ENCODE measurements at regions not wholly inside any gene's neighbourhood (a gene's known extent, or its start where the extent isn't known, plus 50 kb on each side); places are given as distances from the start of the nearest gene placed in this dataset.

DNA sequence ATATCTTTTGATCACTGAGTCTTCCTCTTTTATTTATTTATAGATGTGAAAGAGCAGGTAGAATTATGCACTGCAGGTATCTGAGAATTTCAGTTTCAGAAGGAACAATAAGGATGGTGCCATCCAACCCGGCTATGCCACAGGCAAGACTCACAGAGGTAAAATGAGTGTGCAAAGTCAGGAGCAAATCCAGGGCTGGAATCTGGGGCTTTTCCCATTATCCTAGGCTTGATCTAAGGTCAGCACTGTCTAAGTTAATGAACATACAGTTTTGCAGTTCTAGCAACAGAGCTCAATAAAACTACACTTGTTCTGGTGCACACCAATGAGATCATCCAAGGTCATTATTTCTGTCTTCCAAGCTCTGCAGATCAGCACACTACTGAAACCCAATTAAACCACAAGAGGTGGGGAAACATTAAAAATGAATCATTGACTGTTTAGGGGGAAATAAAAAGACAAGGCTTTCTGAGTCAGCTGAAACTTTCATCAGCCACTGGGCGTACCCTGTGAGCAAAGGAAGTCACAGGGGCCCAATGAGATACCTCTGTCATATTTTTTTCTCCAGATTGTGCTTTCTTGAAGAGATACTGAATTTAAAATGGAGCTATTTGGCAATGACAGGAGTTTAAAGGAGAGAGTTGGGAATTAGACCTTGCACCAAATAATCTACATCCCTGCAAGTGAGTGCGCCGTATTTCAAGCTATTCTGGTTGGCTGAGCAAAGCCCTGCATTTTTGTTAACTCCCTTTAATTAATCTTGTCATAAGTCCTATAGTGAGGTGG, 662.2 kb upstream of the ZNF608 start:
- intact Hi-C loops (cut with micrococcal nuclease) = loop anchor here (1.0 to 10.0 kb wide), 12 partner anchors 38 to 756 kb away; no protein-coding TSS in a partner anchor
- DNase-seq (peak; percentile 88), ATAC-seq (peak; percentile 62)
- TF ChIP-seq, protein P1, sequence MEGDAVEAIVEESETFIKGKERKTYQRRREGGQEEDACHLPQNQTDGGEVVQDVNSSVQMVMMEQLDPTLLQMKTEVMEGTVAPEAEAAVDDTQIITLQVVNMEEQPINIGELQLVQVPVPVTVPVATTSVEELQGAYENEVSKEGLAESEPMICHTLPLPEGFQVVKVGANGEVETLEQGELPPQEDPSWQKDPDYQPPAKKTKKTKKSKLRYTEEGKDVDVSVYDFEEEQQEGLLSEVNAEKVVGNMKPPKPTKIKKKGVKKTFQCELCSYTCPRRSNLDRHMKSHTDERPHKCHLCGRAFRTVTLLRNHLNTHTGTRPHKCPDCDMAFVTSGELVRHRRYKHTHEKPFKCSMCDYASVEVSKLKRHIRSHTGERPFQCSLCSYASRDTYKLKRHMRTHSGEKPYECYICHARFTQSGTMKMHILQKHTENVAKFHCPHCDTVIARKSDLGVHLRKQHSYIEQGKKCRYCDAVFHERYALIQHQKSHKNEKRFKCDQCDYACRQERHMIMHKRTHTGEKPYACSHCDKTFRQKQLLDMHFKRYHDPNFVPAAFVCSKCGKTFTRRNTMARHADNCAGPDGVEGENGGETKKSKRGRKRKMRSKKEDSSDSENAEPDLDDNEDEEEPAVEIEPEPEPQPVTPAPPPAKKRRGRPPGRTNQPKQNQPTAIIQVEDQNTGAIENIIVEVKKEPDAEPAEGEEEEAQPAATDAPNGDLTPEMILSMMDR (conservative IDR thresholded peaks at IDR 0.05; ENCODE audit: low read depth, low read length) = no peak
- TF ChIP-seq EZH2phosphoT487 (IDR thresholded peaks at IDR 0.05; ENCODE audit: borderline replicate concordance, low read length) (no peak), EZH2 (IDR thresholded peaks at IDR 0.05; ENCODE audit: low read length, unreplicated experiment) (no peak)
- H3K9me3 ChIP-seq (ENCODE audit: low read length) = no peaks in the 10 kb centered on the region
- no peaks in the 10 kb centered on the region for H3F3A ChIP-seq (ENCODE audit: low read length, unreplicated experiment)
- peak overlapping the region; percentile 53; the same call in 1 of the 2 replicates for H3K4me3 ChIP-seq (ENCODE audit: low read length)
- POLR2A ChIA-PET (ENCODE audit: unreplicated experiment) = interaction anchor here (0.5 to 1.0 kb wide), 4 partner anchors 14 to 1467 kb away, joined by 3 to 4 read pairs (median 4); no protein-coding TSS in a partner anchor
- peak overlapping the region; percentile 70 for H3K9ac ChIP-seq (ENCODE audit: low read length)
- H3K9me2 ChIP-seq (replicated peaks; ENCODE audit: low read length) = no peaks in the 10 kb centered on the region
- H3K36me3 ChIP-seq (ENCODE audit: low read depth, low read length) = no peaks in the 10 kb centered on the region
- peak overlapping the region; percentile 96 for H3K27ac ChIP-seq (ENCODE audit: low read length)
- CTCF ChIA-PET = interaction anchor here (0.5 to 1.0 kb wide), 2 partner anchors 110 to 660 kb away, joined by 3 to 5 read pairs; no protein-coding TSS in a partner anchor
- H3K27me3 ChIP-seq (ENCODE audit: low read length) = no peaks in the 10 kb centered on the region
- peak overlapping the region; percentile 82 for H3K4me2 ChIP-seq (ENCODE audit: low read length)
- no peaks in the 10 kb centered on the region for H4K20me1 ChIP-seq (ENCODE audit: low read length)
- H2AFZ ChIP-seq (ENCODE audit: low read length) = peak overlapping the region; percentile 60; the same call in 1 of the 2 replicates
- H3K4me1 ChIP-seq (ENCODE audit: insufficient read depth, low read length) = peaks cover 64% of the 10 kb centered on the region
- H3K79me2 ChIP-seq (ENCODE audit: low read length) = no peaks in the 10 kb centered on the region
- no TSS peak for BruUV-seq (replicated peaks)

DNA sequence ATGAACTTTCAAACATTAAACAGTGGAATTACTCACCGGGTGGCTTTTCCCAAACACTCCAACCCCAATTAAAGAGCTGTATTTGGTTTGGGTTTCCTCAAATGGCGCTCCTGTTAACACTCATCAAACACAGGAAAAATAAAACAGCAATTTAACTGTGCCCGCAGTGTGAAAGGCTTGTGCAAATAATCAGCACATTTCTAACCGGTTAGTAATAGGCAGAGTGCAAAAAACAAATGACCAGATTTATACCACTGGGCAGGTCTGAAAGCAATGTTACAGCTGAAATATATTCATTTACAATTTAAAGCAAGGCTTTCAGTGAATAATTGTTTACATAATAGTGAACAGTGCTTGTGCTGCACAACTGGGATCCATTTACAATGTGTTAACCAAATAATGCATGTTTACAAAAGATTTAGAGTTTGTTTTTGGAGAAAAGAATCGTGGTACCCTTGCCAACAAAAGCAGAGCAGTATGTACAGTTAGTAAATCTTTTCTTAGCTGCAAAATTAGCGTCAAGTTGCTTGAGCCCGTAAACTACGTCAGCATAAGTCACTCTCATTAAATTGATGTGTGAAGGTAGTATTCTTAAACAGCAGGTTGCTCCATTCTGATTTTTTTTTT, 662.9 kb upstream of the ZNF608 start:
- Histone ChIP-seq H2AFZ (ENCODE audit: low read length) (peak overlapping the region; percentile 60), H3K4me3 (ENCODE audit: low read length) (peak overlapping the region; percentile 53), H3F3A (ENCODE audit: low read length, unreplicated experiment) (no peaks in the 10 kb centered on the region), H4K20me1 (ENCODE audit: low read length) (no peaks in the 10 kb centered on the region), H3K9ac (ENCODE audit: low read length) (peak overlapping the region; percentile 70), H3K9me2 (replicated peaks; ENCODE audit: low read length) (no peaks in the 10 kb centered on the region), H3K9me3 (ENCODE audit: low read length) (no peaks in the 10 kb centered on the region), H3K79me2 (ENCODE audit: low read length) (no peaks in the 10 kb centered on the region), H3K27ac (ENCODE audit: low read length) (peak overlapping the region; percentile 96), H3K36me3 (ENCODE audit: low read depth, low read length) (no peaks in the 10 kb centered on the region), H3K27me3 (ENCODE audit: low read length) (no peaks in the 10 kb centered on the region), H3K4me1 (ENCODE audit: insufficient read depth, low read length) (peaks cover 64% of the 10 kb centered on the region), H3K4me2 (ENCODE audit: low read length) (peak overlapping the region; percentile 82)
- ATAC-seq = peak; percentile 57
- no peak for TF ChIP-seq EZH2 (IDR thresholded peaks at IDR 0.05; ENCODE audit: low read length, unreplicated experiment)
- no peak for TF ChIP-seq EZH2phosphoT487 (IDR thresholded peaks at IDR 0.05; ENCODE audit: borderline replicate concordance, low read length)
- TF ChIP-seq, protein P1 (conservative IDR thresholded peaks at IDR 0.05; ENCODE audit: low read depth, low read length) = no peak
- intact Hi-C loops (cut with micrococcal nuclease) = loop anchor here (1.0 to 10.0 kb wide), 11 partner anchors 37 to 757 kb away; no protein-coding TSS in a partner anchor
- peak; percentile 62 for DNase-seq
- ChIA-PET CTCF (interaction anchor here (0.6 to 1.0 kb wide), 2 partner anchors 34 to 660 kb away, joined by 3 to 5 read pairs; no protein-coding TSS in a partner anchor), POLR2A (ENCODE audit: unreplicated experiment) (interaction anchor here (0.5 to 1.0 kb wide), 3 partner anchors 14 to 1467 kb away, joined by 3 to 4 read pairs (median 3); no protein-coding TSS in a partner anchor)
- BruUV-seq (replicated peaks) = TSS peak; percentile 46
